CD4-positive, alpha-beta memory T cell (primary cell): ENCODE measurements at regions not wholly inside any gene's neighbourhood (a gene's known extent, or its start where the extent isn't known, plus 50 kb on each side); places are given as distances from the start of the nearest gene placed in this dataset.
"Not testable (repeated sequence)": the region's sequence is repeated elsewhere in the genome, so short reads cannot be mapped to it uniquely, and the experiment has no call there.

Experiments
- CTCF ChIA-PET: fragments of 350-600 bp; sonication (Branson Sonifier 250); formaldehyde crosslinking; loops from one replicate; lab custom pipeline; 2021; ENCODE audit warnings: inconsistent platforms; ENCODE audit not compliant: partially characterized antibody; lab: Charles Lee
- POLR2A ChIA-PET: fragments of 350-600 bp; sonication (Branson Sonifier 250); formaldehyde crosslinking; loops from one replicate; lab custom pipeline; 2021; ENCODE audit not compliant: partially characterized antibody; lab: Charles Lee
- DNase-seq, 5 donors: peaks; one replicate each; pipeline versions ENCODE4 v3.0.0 to v3.0.0-alpha.2; 2020 to 2022; ENCODE audit warnings: mixed read lengths in 1 of 5
- H3K27ac ChIP-seq: one replicate; pipeline ENCODE4 v1.7.0; 2013; ENCODE audit warnings: low read depth, low read length
- H3K27me3 ChIP-seq: 2 replicates; pipeline ENCODE4 v1.7.0; 2013; ENCODE audit warnings: mild to moderate bottlenecking, low read length, moderate library complexity; ENCODE audit not compliant: insufficient read depth
- H3K36me3 ChIP-seq: 2 replicates; pipeline ENCODE4 v1.7.0; 2013; ENCODE audit warnings: mild to moderate bottlenecking, low read length, moderate library complexity; ENCODE audit not compliant: insufficient read depth
- H3K4me1 ChIP-seq: 2 replicates; pipeline ENCODE4 v1.7.0; 2013; ENCODE audit warnings: mild to moderate bottlenecking, low read length, moderate library complexity; ENCODE audit not compliant: insufficient read depth
- H3K4me3 ChIP-seq, 2 donors: one replicate each; pipeline ENCODE4 v1.7.0; 2013; ENCODE audit warnings: low read length in 2 of 2, mild to moderate bottlenecking in 1 of 2
- H3K9me3 ChIP-seq, 2 donors: one replicate each; pipeline ENCODE4 v1.7.0; 2013; ENCODE audit warnings: low read length in 2 of 2, control low read depth in 1 of 2; ENCODE audit not compliant: control insufficient read depth in 1 of 2
- H3K27ac Mint-ChIP-seq, 7 donors: one replicate each; pipeline ENCODE4 v1.8.0; 2020 to 2021; ENCODE audit warnings: mixed read lengths in 7 of 7, mild to moderate bottlenecking in 6 of 7, inconsistent platforms in 3 of 7, moderate library complexity in 3 of 7
- H3K27me3 Mint-ChIP-seq, 2 donors: one replicate each; pipeline ENCODE4 v1.8.0; 2020 to 2021; ENCODE audit warnings: mixed read lengths in 2 of 2
- H3K36me3 Mint-ChIP-seq, 2 donors: one replicate each; pipeline ENCODE4 v1.8.0; 2020 to 2021; ENCODE audit warnings: mixed read lengths in 2 of 2, inconsistent platforms in 1 of 2, mild to moderate bottlenecking in 1 of 2
- H3K4me1 Mint-ChIP-seq, 4 donors: one replicate each; pipeline ENCODE4 v1.8.0; 2020 to 2021; ENCODE audit warnings: mixed read lengths in 4 of 4, mild to moderate bottlenecking in 1 of 4
- H3K4me3 Mint-ChIP-seq, 8 donors: one replicate each; pipeline ENCODE4 v1.8.0; 2020 to 2021; ENCODE audit warnings: mixed read lengths in 8 of 8, mild to moderate bottlenecking in 7 of 8, moderate library complexity in 6 of 8, inconsistent platforms in 3 of 8
- H3K9me3 Mint-ChIP-seq, 8 donors: one replicate each; pipeline ENCODE4 v1.8.0; 2020 to 2021; ENCODE audit warnings: mixed read lengths in 8 of 8, mild to moderate bottlenecking in 5 of 8, inconsistent platforms in 3 of 8, moderate library complexity in 1 of 8
- intact Hi-C: fragments of 100-400 bp; cut with micrococcal nuclease; formaldehyde crosslinking; loops from one replicate; pipeline ENCODE4 v1.15.1; 2023

- no peak overlapping the region for H3K27ac ChIP-seq
- H3K36me3 Mint-ChIP-seq, result no peaks in the 10 kb centered on the region
- H3K4me1 ChIP-seq, result no peaks in the 10 kb centered on the region
- CTCF ChIA-PET, result no interaction called here
- no peaks in the 10 kb centered on the region for H3K27me3 ChIP-seq
- H3K4me1 Mint-ChIP-seq, result no peaks in the 10 kb centered on the region
- intact Hi-C loops, result no loop called here
- POLR2A ChIA-PET, result no interaction called here
- no peaks in the 10 kb centered on the region for H3K36me3 ChIP-seq
- peak overlapping the region in 1 of 7 donors; percentile 74 for H3K27ac Mint-ChIP-seq
- DNase-seq, result no peak
- peaks cover 7 to 11% of the 10 kb centered on the region in 2 donors for H3K27me3 Mint-ChIP-seq
- H3K4me3 ChIP-seq, result no peak overlapping the region
- no peaks in the 10 kb centered on the region for H3K9me3 ChIP-seq
- H3K4me3 Mint-ChIP-seq, result no peak overlapping the region
- peaks cover 0 to 2% (median 0%) of the 10 kb centered on the region in 8 donors for H3K9me3 Mint-ChIP-seq
Observed at GRCh38 chr5:75831561-75831960, 114.3 kb upstream of the POC5 start.

DNA sequence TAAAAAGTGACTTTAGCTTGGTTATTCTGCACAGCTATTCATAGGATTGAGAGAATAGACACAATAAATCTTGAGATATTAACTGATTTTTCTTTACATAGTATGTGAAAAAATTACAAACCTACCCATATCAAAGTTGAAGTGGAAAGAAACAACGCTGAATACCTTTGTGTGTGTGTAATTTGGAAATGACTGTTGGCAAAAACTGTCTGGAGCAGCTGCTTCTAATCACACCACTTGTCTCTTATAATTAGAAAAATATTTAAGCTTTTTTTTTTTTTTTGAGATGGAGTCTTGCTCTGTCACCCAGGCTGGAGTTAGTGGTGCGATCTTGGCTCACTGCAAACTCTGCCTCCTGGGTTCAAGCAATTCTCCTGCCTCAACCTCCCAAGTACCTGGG is 110.8 kb upstream of the POC5 start:
- Histone ChIP-seq H3K9me3 (no peaks in the 10 kb centered on the region), H3K4me3 (no peak overlapping the region), H3K27me3 (no peaks in the 10 kb centered on the region), H3K36me3 (no peaks in the 10 kb centered on the region), H3K4me1 (no peaks in the 10 kb centered on the region), H3K27ac (no peak overlapping the region)
- H3K9me3 Mint-ChIP-seq, result peaks cover 0 to 2% (median 0%) of the 10 kb centered on the region in 8 donors
- CTCF ChIA-PET, result no interaction called here
- H3K27me3 Mint-ChIP-seq, result peaks cover 3 to 6% of the 10 kb centered on the region in 2 donors
- no peak overlapping the region for H3K27ac Mint-ChIP-seq
- DNase-seq, result no peak
- intact Hi-C loops, result no loop called here
- no peaks in the 10 kb centered on the region for H3K4me1 Mint-ChIP-seq
- POLR2A ChIA-PET, result no interaction called here
- no peaks in the 10 kb centered on the region for H3K36me3 Mint-ChIP-seq
- no peak overlapping the region for H3K4me3 Mint-ChIP-seq

DNA sequence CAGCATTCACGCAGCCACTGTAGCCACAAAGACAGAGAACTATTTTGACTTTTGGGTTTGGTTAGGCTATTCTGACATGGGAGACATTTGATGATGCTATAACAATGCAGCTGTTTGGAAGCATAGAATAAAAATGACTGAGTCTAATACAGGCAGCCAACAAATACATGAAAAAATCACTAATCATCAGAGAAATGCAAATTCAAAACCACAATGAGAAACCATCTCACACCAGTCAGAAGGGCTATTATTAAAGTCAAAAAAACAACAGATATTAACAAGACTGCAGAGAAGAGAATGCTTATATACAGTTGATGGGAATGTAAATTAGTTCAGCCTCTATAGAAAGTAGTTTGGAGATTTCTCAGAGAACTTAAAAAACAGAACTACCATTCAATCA is 107.1 kb upstream of the POC5 start:
- CTCF ChIA-PET, result no interaction called here
- H3K27me3 ChIP-seq, result no peaks in the 10 kb centered on the region
- peaks cover 0 to 9% (median 0%) of the 10 kb centered on the region in 8 donors for H3K9me3 Mint-ChIP-seq
- H3K27ac ChIP-seq, result no peak overlapping the region
- POLR2A ChIA-PET, result no interaction called here
- H3K27ac Mint-ChIP-seq, result no peak overlapping the region
- H3K4me3 Mint-ChIP-seq, result no peak overlapping the region
- no peak overlapping the region for H3K4me3 ChIP-seq
- H3K36me3 ChIP-seq, result no peaks in the 10 kb centered on the region
- no peaks in the 10 kb centered on the region for H3K36me3 Mint-ChIP-seq
- intact Hi-C loops, result no loop called here
- peaks cover 0 to 2% of the 10 kb centered on the region in 2 donors for H3K27me3 Mint-ChIP-seq
- H3K4me1 ChIP-seq, result no peaks in the 10 kb centered on the region
- H3K9me3 ChIP-seq, result no peaks in the 10 kb centered on the region
- DNase-seq, result no peak
- no peaks in the 10 kb centered on the region for H3K4me1 Mint-ChIP-seq

DNA sequence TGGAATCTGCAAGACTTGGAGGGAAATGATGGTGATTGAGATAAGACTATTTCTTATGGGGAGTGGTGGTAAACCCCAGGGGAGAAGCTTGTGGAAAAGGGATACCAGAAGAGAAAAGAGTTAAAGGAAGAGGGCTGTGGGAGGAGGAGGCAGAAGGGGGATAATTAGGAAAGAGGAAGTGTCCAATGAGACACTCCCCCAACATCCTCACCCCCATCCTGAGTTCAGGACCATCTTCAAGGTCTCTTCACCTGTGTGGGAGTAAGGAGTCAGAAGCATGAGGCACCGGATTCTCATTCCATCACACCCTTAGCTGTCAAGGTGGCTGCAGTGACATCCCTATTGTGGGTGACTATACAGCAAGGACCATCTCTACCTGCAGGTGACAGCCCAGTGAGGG is 106.6 kb upstream of the POC5 start:
- Histone ChIP-seq H3K4me1 (no peaks in the 10 kb centered on the region), H3K27me3 (no peaks in the 10 kb centered on the region), H3K36me3 (no peaks in the 10 kb centered on the region), H3K9me3 (no peaks in the 10 kb centered on the region), H3K27ac (no peak overlapping the region), H3K4me3 (no peak overlapping the region)
- no peak overlapping the region for H3K4me3 Mint-ChIP-seq
- ChIA-PET POLR2A (no interaction called here), CTCF (no interaction called here)
- H3K27ac Mint-ChIP-seq, result no peak overlapping the region
- no peaks in the 10 kb centered on the region for H3K4me1 Mint-ChIP-seq
- DNase-seq, result no peak
- peaks cover 0 to 13% (median 0%) of the 10 kb centered on the region in 8 donors for H3K9me3 Mint-ChIP-seq
- intact Hi-C loops, result no loop called here
- H3K27me3 Mint-ChIP-seq, result peaks cover 0 to 4% of the 10 kb centered on the region in 2 donors
- H3K36me3 Mint-ChIP-seq, result no peaks in the 10 kb centered on the region

- POLR2A ChIA-PET, result no interaction called here
Observed at GRCh38 chr5:75818661-75819060, 101.4 kb upstream of the POC5 start.

GRCh38 chr5:75799695-75800094 is 82.5 kb upstream of the POC5 start:
- intact Hi-C loops, DNase-seq, H3K4me3 Mint-ChIP-seq, H3K27ac ChIP-seq, H3K4me1 Mint-ChIP-seq, H3K27me3 ChIP-seq, H3K36me3 ChIP-seq, CTCF ChIA-PET, H3K4me3 ChIP-seq, POLR2A ChIA-PET, H3K4me1 ChIP-seq, H3K9me3 ChIP-seq, H3K27ac Mint-ChIP-seq: not testable (repeated sequence)
- H3K9me3 Mint-ChIP-seq, result peaks cover 2 to 29% (median 21%) of the 10 kb centered on the region in 8 donors
- peaks cover 2 to 28% of the 10 kb centered on the region in 2 donors for H3K27me3 Mint-ChIP-seq
- peaks cover 0 to 11% of the 10 kb centered on the region in 2 donors for H3K36me3 Mint-ChIP-seq

More at GRCh38 chr5:75818661-75819060, 101.4 kb upstream of the POC5 start:
- intact Hi-C loops, result no loop called here
- Histone ChIP-seq H3K36me3 (no peaks in the 10 kb centered on the region), H3K4me3 (no peak overlapping the region), H3K27ac (no peak overlapping the region), H3K4me1 (no peaks in the 10 kb centered on the region), H3K27me3 (no peaks in the 10 kb centered on the region), H3K9me3 (no peaks in the 10 kb centered on the region)
- Mint-ChIP-seq H3K36me3 (no peaks in the 10 kb centered on the region), H3K9me3 (peaks cover 0 to 14% (median 3%) of the 10 kb centered on the region in 8 donors), H3K4me1 (no peaks in the 10 kb centered on the region), H3K27ac (no peak overlapping the region), H3K27me3 (peaks cover 12 to 21% of the 10 kb centered on the region in 2 donors), H3K4me3 (no peak overlapping the region)
- CTCF ChIA-PET, result no interaction called here
- no peak for DNase-seq

- DNase-seq, POLR2A ChIA-PET, H3K27me3 ChIP-seq, H3K4me3 ChIP-seq, intact Hi-C loops, H3K36me3 Mint-ChIP-seq, H3K4me3 Mint-ChIP-seq, H3K4me1 Mint-ChIP-seq, CTCF ChIA-PET, H3K4me1 ChIP-seq, H3K27ac ChIP-seq, H3K27ac Mint-ChIP-seq, H3K9me3 ChIP-seq, H3K36me3 ChIP-seq: not testable (repeated sequence)
- Mint-ChIP-seq H3K9me3 (peaks cover 4 to 55% (median 42%) of the 10 kb centered on the region in 8 donors), H3K27me3 (peaks cover 14 to 15% of the 10 kb centered on the region in 2 donors)
Observed at GRCh38 chr5:75769338-75769737, 52.1 kb upstream of the POC5 start.
